HG03565 (cell line): ENCODE measurements at regions not wholly inside any gene's neighbourhood (a gene's known extent, or its start where the extent isn't known, plus 50 kb on each side); places are given as distances from the start of the nearest gene placed in this dataset.
"Not testable (repeated sequence)": the region's sequence is repeated elsewhere in the genome, so short reads cannot be mapped to it uniquely, and the experiment has no call there.

ENCODE experiments used
- ATAC-seq: cut with Tn5 transposase; IDR thresholded peaks from one replicate; pipeline ENCODE4 v1.9.1; 2021; ENCODE audit warnings: mild to moderate bottlenecking, moderate library complexity; ENCODE audit not compliant: unreplicated experiment

- ATAC-seq, result no peak
These were observed 493.3 kb downstream of the NTRK2 start for GRCh38 chr9:85162822-85163221.

- ATAC-seq, result not testable (repeated sequence)
These were observed 491.4 kb downstream of the NTRK2 start for GRCh38 chr9:85160944-85161343.

GRCh38 chr9:85158512-85158911, 489.0 kb downstream of the NTRK2 start:
- no peak for ATAC-seq

- ATAC-seq, result no peak
These were observed 488.2 kb downstream of the NTRK2 start for GRCh38 chr9:85157772-85158171.

- no peak for ATAC-seq
These were observed 487.1 kb downstream of the NTRK2 start for GRCh38 chr9:85156652-85157051.

- ATAC-seq, result no peak
These were observed 485.8 kb downstream of the NTRK2 start for GRCh38 chr9:85155352-85155751.

GRCh38 chr9:85151741-85152140, 482.2 kb downstream of the NTRK2 start:
- no peak for ATAC-seq

- ATAC-seq, result no peak
These were observed 481.6 kb downstream of the NTRK2 start for GRCh38 chr9:85151162-85151561.

GRCh38 chr9:85147046-85147640, 477.6 kb downstream of the NTRK2 start:
- ATAC-seq, result no peak

- no peak for ATAC-seq
These were observed 473.4 kb downstream of the NTRK2 start for GRCh38 chr9:85142968-85143367.

GRCh38 chr9:85142496-85142911, 473.0 kb downstream of the NTRK2 start:
- no peak for ATAC-seq

GRCh38 chr9:85137696-85138095, 468.2 kb downstream of the NTRK2 start:
- ATAC-seq, result no peak

- no peak for ATAC-seq
These were observed 467.5 kb downstream of the NTRK2 start for GRCh38 chr9:85136987-85137386.

- no peak for ATAC-seq
These were observed 467.0 kb downstream of the NTRK2 start for GRCh38 chr9:85136507-85136906.

- no peak for ATAC-seq
These were observed 461.2 kb downstream of the NTRK2 start for GRCh38 chr9:85130764-85131163.

GRCh38 chr9:85130260-85130659, 460.7 kb downstream of the NTRK2 start:
- ATAC-seq, result no peak

GRCh38 chr9:85129514-85129913, 460.0 kb downstream of the NTRK2 start:
- ATAC-seq, result no peak

- ATAC-seq, result no peak
These were observed 449.6 kb downstream of the NTRK2 start for GRCh38 chr9:85118990-85119755.

GRCh38 chr9:85117831-85118230, 448.3 kb downstream of the NTRK2 start:
- ATAC-seq, result no peak

- no peak for ATAC-seq
These were observed 445.9 kb downstream of the NTRK2 start for GRCh38 chr9:85115473-85115872.

GRCh38 chr9:85114799-85115198, 445.3 kb downstream of the NTRK2 start:
- ATAC-seq, result no peak

GRCh38 chr9:85112933-85113418, 443.4 kb downstream of the NTRK2 start:
- no peak for ATAC-seq
